ENCODE measurements at regions not wholly inside any gene's neighbourhood (a gene's known extent, or its start where the extent isn't known, plus 50 kb on each side); places are given as distances from the start of the nearest gene placed in this dataset.
A peak's percentile ranks its signal among the peaks of the same experiment; 100 is the strongest.

DNA sequence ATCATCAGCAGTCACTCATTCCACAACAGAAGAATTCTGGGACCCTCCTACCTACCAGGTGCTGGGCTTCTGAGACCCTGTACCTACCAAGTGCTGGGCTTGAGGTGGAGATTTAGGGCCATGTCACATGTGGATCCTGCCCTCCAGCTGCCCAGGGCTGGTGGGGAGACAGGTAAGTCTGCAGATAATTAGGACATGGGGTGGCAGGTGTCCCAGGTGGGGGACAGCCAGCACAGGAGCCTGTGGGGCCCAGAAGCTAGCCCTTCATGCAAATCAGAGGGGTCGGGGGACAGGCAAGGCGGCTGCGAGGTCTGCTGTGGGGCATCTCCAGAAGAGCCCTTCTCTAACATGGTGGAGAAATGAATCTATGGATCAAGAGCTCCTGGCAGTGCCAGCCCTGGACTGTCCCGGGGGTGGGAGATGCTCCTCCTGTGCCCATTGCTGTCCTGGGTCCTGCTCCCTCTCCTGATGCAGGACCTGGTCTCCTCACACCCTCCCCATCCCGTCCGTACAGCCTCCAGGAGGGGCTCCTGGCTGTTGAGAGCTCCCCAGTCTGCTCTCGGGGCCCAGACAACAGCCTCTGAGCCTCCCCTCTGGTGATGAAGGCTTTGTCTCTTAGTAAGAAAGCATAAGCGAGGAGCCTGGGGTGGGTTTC, 106.3 kb upstream of the GLI2 start:
- DNase-seq (ENCODE audit: low read depth in 1 of 2, low spot score in 1 of 2) = no peak
- H3K36me3 ChIP-seq = no peaks in the 10 kb centered on the region
- H3K9me3 ChIP-seq (ENCODE audit: low read depth) = no peaks in the 10 kb centered on the region
- peaks cover 81% of the 10 kb centered on the region for H3K27me3 ChIP-seq
- no peak overlapping the region for H3K27ac ChIP-seq
- TF ChIP-seq, protein P1, sequence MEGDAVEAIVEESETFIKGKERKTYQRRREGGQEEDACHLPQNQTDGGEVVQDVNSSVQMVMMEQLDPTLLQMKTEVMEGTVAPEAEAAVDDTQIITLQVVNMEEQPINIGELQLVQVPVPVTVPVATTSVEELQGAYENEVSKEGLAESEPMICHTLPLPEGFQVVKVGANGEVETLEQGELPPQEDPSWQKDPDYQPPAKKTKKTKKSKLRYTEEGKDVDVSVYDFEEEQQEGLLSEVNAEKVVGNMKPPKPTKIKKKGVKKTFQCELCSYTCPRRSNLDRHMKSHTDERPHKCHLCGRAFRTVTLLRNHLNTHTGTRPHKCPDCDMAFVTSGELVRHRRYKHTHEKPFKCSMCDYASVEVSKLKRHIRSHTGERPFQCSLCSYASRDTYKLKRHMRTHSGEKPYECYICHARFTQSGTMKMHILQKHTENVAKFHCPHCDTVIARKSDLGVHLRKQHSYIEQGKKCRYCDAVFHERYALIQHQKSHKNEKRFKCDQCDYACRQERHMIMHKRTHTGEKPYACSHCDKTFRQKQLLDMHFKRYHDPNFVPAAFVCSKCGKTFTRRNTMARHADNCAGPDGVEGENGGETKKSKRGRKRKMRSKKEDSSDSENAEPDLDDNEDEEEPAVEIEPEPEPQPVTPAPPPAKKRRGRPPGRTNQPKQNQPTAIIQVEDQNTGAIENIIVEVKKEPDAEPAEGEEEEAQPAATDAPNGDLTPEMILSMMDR (IDR thresholded peaks at IDR 0.05; ENCODE audit: low read depth, low read length) = no peak
- H3K4me1 ChIP-seq (ENCODE audit: low read depth) = no peaks in the 10 kb centered on the region
- H3K4me3 ChIP-seq = no peak overlapping the region

DNA sequence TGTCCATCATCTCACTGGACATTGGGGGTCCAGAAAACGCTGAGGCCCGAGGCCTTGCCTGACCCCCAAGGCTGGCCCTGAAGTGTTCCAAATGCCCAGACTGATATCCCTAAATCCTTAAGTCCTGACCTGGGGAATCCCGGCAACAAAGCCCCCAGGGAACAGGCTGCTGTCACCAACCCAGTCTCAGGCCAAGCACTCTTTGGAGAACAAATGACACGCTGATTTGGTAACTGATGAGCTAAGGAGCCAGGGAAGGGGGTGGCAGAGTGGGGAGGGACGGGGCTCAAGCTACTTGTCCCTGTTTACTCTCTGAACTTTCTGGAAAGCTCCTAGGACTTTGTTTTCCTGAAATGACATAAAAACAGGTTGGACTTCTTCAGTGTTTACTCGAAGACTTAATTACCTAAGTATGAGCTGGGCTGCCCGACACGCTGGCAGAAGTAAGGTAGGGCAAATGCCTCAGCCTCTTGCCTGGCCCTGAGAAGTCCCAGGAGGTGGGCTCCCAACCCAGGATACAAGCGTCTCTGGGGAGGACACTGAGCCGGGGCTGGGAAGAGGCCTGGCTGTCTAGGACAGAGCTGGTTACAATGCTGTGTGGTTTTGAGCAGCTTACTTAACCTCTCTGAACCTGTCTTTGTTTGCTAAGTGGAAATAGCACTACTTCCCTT, 105.5 kb upstream of the GLI2 start:
- DNase-seq (ENCODE audit: low read depth in 1 of 2, low spot score in 1 of 2) = no peak
- Histone ChIP-seq H3K27me3 (peaks cover 79% of the 10 kb centered on the region), H3K27ac (no peak overlapping the region), H3K9me3 (ENCODE audit: low read depth) (no peaks in the 10 kb centered on the region), H3K4me1 (ENCODE audit: low read depth) (no peaks in the 10 kb centered on the region), H3K36me3 (no peaks in the 10 kb centered on the region), H3K4me3 (no peak overlapping the region)
- TF ChIP-seq, protein P1 (IDR thresholded peaks at IDR 0.05; ENCODE audit: low read depth, low read length) = no peak

DNA sequence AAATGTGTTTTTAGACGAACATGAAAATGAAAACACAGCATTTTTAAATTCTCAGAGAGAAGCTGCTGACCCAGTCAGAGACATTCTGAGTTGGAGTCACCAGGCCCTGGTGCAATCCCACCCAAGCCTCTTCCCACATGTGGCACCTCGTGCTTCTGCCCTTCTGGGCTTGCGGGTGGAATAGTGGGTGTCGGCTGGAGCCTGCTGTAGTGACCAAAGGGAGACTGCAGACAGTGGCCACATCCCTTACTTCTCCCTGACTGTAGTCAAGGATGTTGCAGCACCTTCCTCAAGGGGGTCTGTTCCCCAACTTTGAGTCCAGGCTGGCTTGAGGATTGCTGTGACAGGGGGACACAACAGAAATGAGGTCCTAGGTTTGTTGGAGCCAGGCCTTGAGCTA, 104.4 kb upstream of the GLI2 start:
- Histone ChIP-seq H3K4me1 (ENCODE audit: low read depth) (no peaks in the 10 kb centered on the region), H3K27me3 (peaks cover 68% of the 10 kb centered on the region), H3K4me3 (no peak overlapping the region), H3K9me3 (ENCODE audit: low read depth) (no peaks in the 10 kb centered on the region), H3K27ac (no peak overlapping the region), H3K36me3 (no peaks in the 10 kb centered on the region)
- no peak for DNase-seq (ENCODE audit: low read depth in 1 of 2, low spot score in 1 of 2)
- TF ChIP-seq, protein P1 (IDR thresholded peaks at IDR 0.05; ENCODE audit: low read depth, low read length) = no peak

DNA sequence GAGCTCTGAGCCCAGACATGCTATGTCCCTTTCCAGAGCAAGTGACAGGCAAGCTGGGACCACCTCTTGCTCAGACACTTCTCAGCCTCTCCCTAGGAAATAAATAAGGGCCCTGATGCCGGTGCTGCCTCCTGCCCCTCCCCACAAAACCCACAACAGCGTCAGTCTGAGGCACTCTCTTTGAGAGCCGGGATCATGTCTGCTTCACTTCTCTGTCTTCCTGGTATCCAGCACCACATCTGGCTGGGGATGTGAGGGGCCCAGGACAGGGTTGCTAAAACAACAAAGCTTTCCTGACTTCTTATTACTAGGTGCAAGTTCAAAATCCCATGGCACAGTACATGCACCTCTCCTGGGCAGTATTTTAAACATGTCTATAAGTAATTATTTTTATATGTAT, 103.9 kb upstream of the GLI2 start:
- TF ChIP-seq, protein P1 (IDR thresholded peaks at IDR 0.05; ENCODE audit: low read depth, low read length) = no peak
- H3K36me3 ChIP-seq = no peaks in the 10 kb centered on the region
- no peaks in the 10 kb centered on the region for H3K4me1 ChIP-seq (ENCODE audit: low read depth)
- H3K9me3 ChIP-seq (ENCODE audit: low read depth) = no peaks in the 10 kb centered on the region
- H3K4me3 ChIP-seq = no peak overlapping the region
- H3K27me3 ChIP-seq = peaks cover 64% of the 10 kb centered on the region
- H3K27ac ChIP-seq = no peak overlapping the region
- peak in 1 of 2 donors; percentile 23 for DNase-seq (ENCODE audit: low read depth in 1 of 2, low spot score in 1 of 2)

DNA sequence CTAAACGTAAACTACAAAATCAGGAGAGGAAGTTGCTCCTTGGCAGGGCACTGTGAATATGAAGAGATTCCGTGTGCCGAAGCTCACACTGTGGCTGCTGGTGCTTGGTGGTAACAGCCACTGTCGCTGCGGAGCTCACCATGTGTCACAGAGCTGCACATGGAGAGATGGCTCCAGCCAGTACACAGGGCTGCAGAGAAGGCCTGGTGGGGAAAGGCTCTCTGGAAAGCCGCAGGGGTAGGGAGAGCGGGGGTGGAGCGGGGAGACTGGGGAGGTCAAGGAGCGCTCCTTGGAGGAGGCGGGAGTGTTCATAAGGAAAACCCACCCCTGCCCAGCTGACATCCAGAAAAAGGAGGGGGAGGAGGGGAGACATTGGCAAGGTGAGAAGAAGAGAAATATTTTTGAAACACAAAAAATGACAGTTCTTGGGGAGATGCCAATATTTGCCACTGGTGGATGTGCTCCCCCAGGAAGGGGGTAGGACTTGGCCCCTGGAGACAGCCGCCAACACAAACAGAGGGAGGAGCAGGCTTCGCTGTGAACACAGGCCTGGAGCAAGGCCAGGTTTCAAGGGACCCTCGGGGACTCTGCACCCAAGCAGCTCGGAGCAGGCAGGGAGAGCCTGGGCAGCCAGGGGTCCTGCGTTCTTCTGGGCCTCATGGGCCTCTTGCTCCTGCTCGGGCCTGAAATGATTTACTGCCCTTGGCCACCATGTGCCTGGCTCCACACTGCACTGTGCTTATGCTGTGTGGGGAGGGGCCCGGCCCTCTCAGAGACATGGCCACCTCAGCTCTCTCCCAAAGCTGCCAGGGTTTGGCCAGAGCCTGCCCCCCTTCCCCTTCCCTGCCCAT, 102.6 kb upstream of the GLI2 start:
- Histone ChIP-seq H3K27ac (no peak overlapping the region), H3K9me3 (ENCODE audit: low read depth) (no peaks in the 10 kb centered on the region), H3K36me3 (no peaks in the 10 kb centered on the region), H3K27me3 (peaks cover 55% of the 10 kb centered on the region), H3K4me3 (no peak overlapping the region), H3K4me1 (ENCODE audit: low read depth) (no peaks in the 10 kb centered on the region)
- TF ChIP-seq, protein P1 (IDR thresholded peaks at IDR 0.05; ENCODE audit: low read depth, low read length) = no peak
- DNase-seq (ENCODE audit: low read depth in 1 of 2, low spot score in 1 of 2) = no peak

All from cardiac muscle cell (in vitro differentiated cells and primary cell).